H1 (cell line): ENCODE measurements at regions not wholly inside any gene's neighbourhood (a gene's known extent, or its start where the extent isn't known, plus 50 kb on each side); places are given as distances from the start of the nearest gene placed in this dataset.
A peak's percentile ranks its signal among the peaks of the same experiment; 100 is the strongest.

Source experiments
- BRCA1 ChIP-seq: IDR thresholded peaks from 2 replicates; pipeline ENCODE4 v1.6.1; 2012; ENCODE audit warnings: low read depth, low read length, improper control_type of control experiment
- CBX5 ChIP-seq: fragments of 300-800, 300-1000 bp; sonication (generic); IDR thresholded peaks from 2 replicates; pipeline ENCODE4 v1.7.1; 2016; ENCODE audit warnings: antibody characterized with exemption, low read length, low read depth
- EZH2 ChIP-seq: fragments of 200-600 bp; sonication (generic); IDR thresholded peaks from 2 replicates; pipeline ENCODE4 v1.7.1; 2012; ENCODE audit warnings: low read depth, mild to moderate bottlenecking, moderate library complexity, low read length, inconsistent platforms; ENCODE audit not compliant: severe bottlenecking
- GTF2F1 ChIP-seq: IDR thresholded peaks from 2 replicates; pipeline ENCODE4 v1.6.1; 2012; ENCODE audit warnings: low read depth, low read length, improper control_type of control experiment, borderline replicate concordance
- HDAC6 ChIP-seq: IDR thresholded peaks from one replicate; pipeline ENCODE4 v1.7.1; 2012; ENCODE audit warnings: low read depth, mild to moderate bottlenecking, inconsistent platforms, low read length, moderate library complexity
- KDM5A ChIP-seq: fragments of 200-600 bp; IDR thresholded peaks from 2 replicates; pipeline ENCODE4 v1.7.1; 2012; ENCODE audit warnings: mild to moderate bottlenecking, low read length, inconsistent platforms, mixed read lengths
- NRF1 ChIP-seq: IDR thresholded peaks from 2 replicates; pipeline ENCODE4 v1.6.1; 2011; ENCODE audit warnings: mild to moderate bottlenecking, low read depth, low read length, improper control_type of control experiment
- PHF8 ChIP-seq: fragments of 200-600 bp; sonication (generic); conservative IDR thresholded peaks from 2 replicates; pipeline ENCODE4 v1.7.1; 2012; ENCODE audit warnings: low read depth, mild to moderate bottlenecking, inconsistent platforms, low read length, moderate library complexity
- POLR2A ChIP-seq, 2 experiments: IDR thresholded peaks; 1 replicate in 1 of 2; 2 replicates in 1 of 2; pipeline ENCODE4 v1.6.1; 2011; ENCODE audit warnings: low read depth in 2 of 2, low read length in 2 of 2, mild to moderate bottlenecking in 2 of 2; ENCODE audit errors: control extremely low read depth in 1 of 2
- SIN3A ChIP-seq, 2 experiments: IDR thresholded peaks in 1 of 2; conservative IDR thresholded peaks in 1 of 2; 2 replicates each; pipeline ENCODE4 v1.6.1; 2011 to 2012; ENCODE audit warnings: low read length in 2 of 2, improper control_type of control experiment in 1 of 2, low read depth in 1 of 2, mild to moderate bottlenecking in 1 of 2
- TAF1 ChIP-seq: IDR thresholded peaks from 2 replicates; pipeline ENCODE4 v1.6.1; 2011; ENCODE audit warnings: mild to moderate bottlenecking, low read depth, low read length
- TF ChIP-seq, protein P1 (sequence below), 3 experiments: IDR thresholded peaks; 1 replicate in 2 of 3; 2 replicates in 1 of 3; pipeline versions ENCODE4 v1.5.1 to v1.6.1; 2011; ENCODE audit warnings: low read length in 3 of 3, mild to moderate bottlenecking in 3 of 3, inconsistent platforms in 2 of 3, low read depth in 1 of 3, moderate library complexity in 1 of 3; ENCODE audit not compliant: insufficient read depth in 1 of 3; ENCODE audit errors: control extremely low read depth in 1 of 3
- TF ChIP-seq, protein P2 (sequence below): IDR thresholded peaks from 2 replicates; pipeline ENCODE4 v1.6.1; 2012; ENCODE audit warnings: inconsistent platforms

DNA sequence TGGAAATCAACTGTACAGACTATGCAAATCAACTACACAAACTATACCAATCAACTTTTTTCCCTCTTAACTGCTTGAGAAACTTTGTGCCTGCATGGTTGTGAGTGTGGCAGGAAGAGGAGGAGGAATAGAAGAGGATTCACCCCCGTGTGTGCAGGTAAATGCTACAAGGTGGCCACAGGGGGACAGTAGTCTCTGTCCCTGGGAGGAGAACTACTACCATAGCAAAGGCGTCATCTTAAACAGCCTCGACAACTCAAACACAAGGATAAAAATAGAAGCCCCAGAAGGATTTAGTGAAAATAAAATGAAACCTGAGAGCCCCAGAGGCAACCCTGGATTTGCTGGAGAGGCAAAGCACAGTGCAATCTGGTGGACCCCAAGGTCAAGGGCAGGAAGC lies 199.5 kb upstream of the DYNLRB2 start:
- TF ChIP-seq, protein P1, sequence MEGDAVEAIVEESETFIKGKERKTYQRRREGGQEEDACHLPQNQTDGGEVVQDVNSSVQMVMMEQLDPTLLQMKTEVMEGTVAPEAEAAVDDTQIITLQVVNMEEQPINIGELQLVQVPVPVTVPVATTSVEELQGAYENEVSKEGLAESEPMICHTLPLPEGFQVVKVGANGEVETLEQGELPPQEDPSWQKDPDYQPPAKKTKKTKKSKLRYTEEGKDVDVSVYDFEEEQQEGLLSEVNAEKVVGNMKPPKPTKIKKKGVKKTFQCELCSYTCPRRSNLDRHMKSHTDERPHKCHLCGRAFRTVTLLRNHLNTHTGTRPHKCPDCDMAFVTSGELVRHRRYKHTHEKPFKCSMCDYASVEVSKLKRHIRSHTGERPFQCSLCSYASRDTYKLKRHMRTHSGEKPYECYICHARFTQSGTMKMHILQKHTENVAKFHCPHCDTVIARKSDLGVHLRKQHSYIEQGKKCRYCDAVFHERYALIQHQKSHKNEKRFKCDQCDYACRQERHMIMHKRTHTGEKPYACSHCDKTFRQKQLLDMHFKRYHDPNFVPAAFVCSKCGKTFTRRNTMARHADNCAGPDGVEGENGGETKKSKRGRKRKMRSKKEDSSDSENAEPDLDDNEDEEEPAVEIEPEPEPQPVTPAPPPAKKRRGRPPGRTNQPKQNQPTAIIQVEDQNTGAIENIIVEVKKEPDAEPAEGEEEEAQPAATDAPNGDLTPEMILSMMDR (IDR thresholded peaks at IDR 0.05; ENCODE audit: control extremely low read depth in 1 of 3, insufficient read depth in 1 of 3, low read depth in 1 of 3, low read length in 3 of 3) = peak; percentile 46 to 65 (median 58)
- TF ChIP-seq NRF1 = no peak
- TF ChIP-seq CBX5 = no peak
- TF ChIP-seq PHF8 = no peak
- TF ChIP-seq, protein P2, sequence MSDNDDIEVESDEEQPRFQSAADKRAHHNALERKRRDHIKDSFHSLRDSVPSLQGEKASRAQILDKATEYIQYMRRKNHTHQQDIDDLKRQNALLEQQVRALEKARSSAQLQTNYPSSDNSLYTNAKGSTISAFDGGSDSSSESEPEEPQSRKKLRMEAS = no peak
- TF ChIP-seq POLR2A (IDR thresholded peaks at IDR 0.05; ENCODE audit: control extremely low read depth in 1 of 2, low read depth in 2 of 2, low read length in 2 of 2) = no peak
- TF ChIP-seq BRCA1 = no peak
- TF ChIP-seq GTF2F1 = no peak
- no peak for TF ChIP-seq SIN3A (conservative IDR thresholded peaks at IDR 0.05 in 1 of 2, IDR thresholded peaks at IDR 0.05 in 1 of 2; ENCODE audit: low read depth in 1 of 2, low read length in 2 of 2)
- TF ChIP-seq TAF1 = no peak
- TF ChIP-seq KDM5A = no peak
- no peak for TF ChIP-seq HDAC6
- TF ChIP-seq EZH2 = no peak
